H1 (cell line): ENCODE measurements at regions not wholly inside any gene's neighbourhood (a gene's known extent, or its start where the extent isn't known, plus 50 kb on each side); places are given as distances from the start of the nearest gene placed in this dataset.

Source experiments
- CTCF ChIA-PET: fragments of 300-600 bp; sonication (Branson Sonifier 250); formaldehyde crosslinking; loops from one replicate; lab custom pipeline; 2021; ENCODE audit not compliant: partially characterized antibody; lab: Charles Lee
- POLR2A ChIA-PET: fragments of 300-600 bp; sonication (Branson Sonifier 250); formaldehyde crosslinking; loops from one replicate; lab custom pipeline; 2021; ENCODE audit warnings: inconsistent platforms; ENCODE audit not compliant: partially characterized antibody; lab: Charles Lee
- DNase-seq, 2 experiments: peaks; one replicate each; pipeline versions ENCODE4 v3.0.0 to v3.0.0-alpha.2; 2010 to 2022; ENCODE audit warnings: low spot score in 2 of 2, low read depth in 1 of 2, mixed read lengths in 1 of 2
- FAIRE-seq: peaks from 2 replicates; lab custom pipeline; 2011; peaks lifted over from hg19 to GRCh38; lab: Jason Lieb, UNC
- H2AFZ ChIP-seq: 2 replicates; pipeline ENCODE4 v1.8.1; 2012; ENCODE audit warnings: low read length, inconsistent platforms
- H2AK5ac ChIP-seq: 2 replicates; pipeline ENCODE4 v1.6.1; 2013; ENCODE audit warnings: low read depth, low read length
- H2BK120ac ChIP-seq: replicated peaks from 2 replicates; pipeline ENCODE3; 2013; ENCODE audit warnings: low read depth, low read length, inconsistent platforms
- H2BK12ac ChIP-seq: 2 replicates; pipeline ENCODE4 v1.6.1; 2013; ENCODE audit warnings: low read depth, low read length
- H2BK15ac ChIP-seq: 2 replicates; pipeline ENCODE4 v1.6.1; 2013; ENCODE audit warnings: low read length
- H2BK20ac ChIP-seq: 2 replicates; pipeline ENCODE4 v1.6.1; 2013; ENCODE audit warnings: low read length
- H2BK5ac ChIP-seq: 2 replicates; pipeline ENCODE4 v1.6.1; 2013; ENCODE audit warnings: low read depth, low read length
- H3K14ac ChIP-seq: 2 replicates; pipeline ENCODE4 v1.6.1; 2013; ENCODE audit warnings: inconsistent platforms; ENCODE audit not compliant: insufficient read length
- H3K18ac ChIP-seq: 2 replicates; pipeline ENCODE4 v1.6.1; 2013; ENCODE audit warnings: low read length; ENCODE audit errors: extremely low read depth
- H3K23ac ChIP-seq: 2 replicates; pipeline ENCODE4 v1.6.1; 2013; ENCODE audit warnings: inconsistent platforms; ENCODE audit not compliant: insufficient read length
- H3K23me2 ChIP-seq: 2 replicates; pipeline ENCODE4 v1.6.1; 2013; ENCODE audit warnings: low read depth, low read length
- H3K27ac ChIP-seq: 2 replicates; pipeline ENCODE4 v1.6.1; 2011; ENCODE audit warnings: low read depth, low read length, inconsistent platforms
- H3K27me3 ChIP-seq, 4 experiments: replicated peaks in 1 of 4; 1 replicate in 1 of 4; 2 replicates in 3 of 4; pipeline versions ENCODE4 v1.6.1 to v1.8.1; 2011 to 2013; ENCODE audit warnings: low read length in 3 of 4, mild to moderate bottlenecking in 3 of 4, inconsistent platforms in 2 of 4, mixed read lengths in 2 of 4, moderate library complexity in 1 of 4; ENCODE audit not compliant: control insufficient read depth in 3 of 4, insufficient read depth in 3 of 4; ENCODE audit errors: extremely low read depth in 1 of 4
- H3K36me3 ChIP-seq, 4 experiments: 2 replicates each; pipeline versions ENCODE4 v1.6.1 to v1.8.1; 2011 to 2013; ENCODE audit warnings: mild to moderate bottlenecking in 4 of 4, low read length in 3 of 4, moderate library complexity in 2 of 4, control low read depth in 1 of 4, inconsistent platforms in 1 of 4; ENCODE audit not compliant: insufficient read depth in 4 of 4, control insufficient read depth in 2 of 4
- H3K4ac ChIP-seq: replicated peaks from 2 replicates; pipeline ENCODE3; 2013; ENCODE audit warnings: low read length, low read depth, mixed read lengths, inconsistent platforms; ENCODE audit not compliant: insufficient read length
- H3K4me1 ChIP-seq, 4 experiments: replicated peaks in 1 of 4; 1 replicate in 1 of 4; 2 replicates in 3 of 4; pipeline versions ENCODE4 v1.6.1 to v1.8.1; 2011 to 2013; ENCODE audit warnings: low read length in 3 of 4, inconsistent platforms in 2 of 4, mixed read lengths in 1 of 4; ENCODE audit not compliant: insufficient read depth in 4 of 4, control insufficient read depth in 3 of 4
- H3K4me2 ChIP-seq, 2 experiments: 2 replicates each; pipeline versions ENCODE4 v1.6.1 to v1.8.1; 2011 to 2013; ENCODE audit warnings: low read depth in 2 of 2, low read length in 2 of 2, control low read depth in 1 of 2, inconsistent platforms in 1 of 2, mild to moderate bottlenecking in 1 of 2; ENCODE audit not compliant: insufficient read depth in 1 of 2
- H3K4me3 ChIP-seq, 4 experiments: fragments of 200-600, 300-600 bp in 1 of 4; sonication (generic), shearing (Covaris generic), sonication (Bioruptor Twin) in 1 of 4; 2 replicates each; pipeline versions ENCODE4 v1.5.1 to v1.8.1; 2011 to 2016; ENCODE audit warnings: low read length in 4 of 4, low read depth in 3 of 4, control low read depth in 2 of 4, inconsistent platforms in 2 of 4, mild to moderate bottlenecking in 2 of 4, mixed read lengths in 1 of 4, moderate library complexity in 1 of 4; ENCODE audit not compliant: insufficient read depth in 2 of 4; ENCODE audit errors: extremely low read depth in 1 of 4
- H3K56ac ChIP-seq: replicated peaks from 2 replicates; pipeline ENCODE3; 2013; ENCODE audit warnings: low read depth, mild to moderate bottlenecking, mixed read lengths, low read length, inconsistent platforms; ENCODE audit not compliant: insufficient read length
- H3K79me1 ChIP-seq: 2 replicates; pipeline ENCODE4 v1.6.1; 2013; ENCODE audit warnings: low read depth, low read length, control low read depth
- H3K79me2 ChIP-seq, 2 experiments: 2 replicates each; pipeline versions ENCODE4 v1.6.1 to v1.8.1; 2012 to 2013; ENCODE audit warnings: low read length in 2 of 2, mild to moderate bottlenecking in 2 of 2, inconsistent platforms in 1 of 2; ENCODE audit not compliant: insufficient read depth in 2 of 2, control insufficient read depth in 1 of 2
- H3K9ac ChIP-seq, 4 experiments: replicated peaks in 1 of 4; 1 replicate in 1 of 4; 2 replicates in 3 of 4; pipeline versions ENCODE4 v1.6.1 to v1.8.1; 2011 to 2013; ENCODE audit warnings: low read depth in 3 of 4, low read length in 3 of 4, control low read depth in 2 of 4, mild to moderate bottlenecking in 2 of 4, moderate library complexity in 2 of 4, inconsistent platforms in 1 of 4; ENCODE audit errors: extremely low read depth in 1 of 4
- H3K9me3 ChIP-seq, 2 experiments: 2 replicates each; pipeline versions ENCODE4 v1.6.1 to v1.8.1; 2012 to 2013; ENCODE audit warnings: mild to moderate bottlenecking in 2 of 2, moderate library complexity in 2 of 2, control low read depth in 1 of 2, inconsistent platforms in 1 of 2, low read depth in 1 of 2, low read length in 1 of 2, mixed read lengths in 1 of 2; ENCODE audit not compliant: insufficient read depth in 2 of 2
- H4K20me1 ChIP-seq, 2 experiments: replicated peaks in 1 of 2; 2 replicates each; pipeline versions ENCODE3 to v1.8.1; 2011 to 2013; ENCODE audit warnings: inconsistent platforms in 2 of 2, low read length in 2 of 2, mild to moderate bottlenecking in 1 of 2; ENCODE audit not compliant: insufficient read depth in 2 of 2, control insufficient read depth in 1 of 2
- H4K5ac ChIP-seq: 2 replicates; pipeline ENCODE4 v1.6.1; 2013; ENCODE audit warnings: low read length, low read depth, mixed read lengths, inconsistent platforms; ENCODE audit not compliant: insufficient read length
- H4K8ac ChIP-seq: 2 replicates; pipeline ENCODE4 v1.8.0; 2013; ENCODE audit warnings: mild to moderate bottlenecking, moderate library complexity, low read length, inconsistent platforms; ENCODE audit not compliant: insufficient read depth; ENCODE audit errors: extremely low read depth
- H4K91ac ChIP-seq: replicated peaks from 2 replicates; pipeline ENCODE3; 2013; ENCODE audit warnings: low read length, mixed read lengths, inconsistent platforms; ENCODE audit not compliant: insufficient read length
- CHD1 ChIP-seq: IDR thresholded peaks from 2 replicates; pipeline ENCODE4 v1.6.1; 2012; ENCODE audit warnings: low read depth, low read length, improper control_type of control experiment
- CHD2 ChIP-seq: IDR thresholded peaks from 2 replicates; pipeline ENCODE4 v1.6.1; 2012; ENCODE audit warnings: low read length, improper control_type of control experiment
- CREB1 ChIP-seq: IDR thresholded peaks from 2 replicates; pipeline ENCODE4 v1.6.1; 2012; ENCODE audit warnings: inconsistent platforms
- EP300 ChIP-seq, 2 experiments: IDR thresholded peaks; 1 replicate in 1 of 2; 2 replicates in 1 of 2; pipeline ENCODE4 v1.6.1; 2011 to 2012; ENCODE audit warnings: low read depth in 2 of 2, low read length in 2 of 2, mild to moderate bottlenecking in 2 of 2, borderline replicate concordance in 1 of 2, inconsistent platforms in 1 of 2, moderate library complexity in 1 of 2
- KDM4A ChIP-seq: IDR thresholded peaks from one replicate; pipeline ENCODE4 v1.7.1; 2012; ENCODE audit warnings: low read depth, mild to moderate bottlenecking, moderate library complexity, low read length, inconsistent platforms; ENCODE audit not compliant: severe bottlenecking
- RNF2 ChIP-seq: fragments of 200-900, 300-1000 bp; sonication (generic); IDR thresholded peaks from 2 replicates; pipeline ENCODE4 v1.7.1; 2016; ENCODE audit warnings: borderline replicate concordance, low read depth, mild to moderate bottlenecking, antibody characterized with exemption, low read length; ENCODE audit not compliant: poor library complexity, severe bottlenecking; ENCODE audit errors: missing control alignments
- SP1 ChIP-seq: IDR thresholded peaks from 2 replicates; pipeline ENCODE4 v1.6.1; 2011; ENCODE audit warnings: low read depth, low read length
- SP4 ChIP-seq: IDR thresholded peaks from 2 replicates; pipeline ENCODE4 v1.6.1; 2012; ENCODE audit warnings: low read length, inconsistent platforms
- SUZ12 ChIP-seq: fragments of 200-600 bp; sonication (generic); IDR thresholded peaks from 2 replicates; pipeline ENCODE4 v1.6.1; 2012; ENCODE audit warnings: mild to moderate bottlenecking, inconsistent platforms, low read length, moderate library complexity, mixed read lengths
- YY1 ChIP-seq: IDR thresholded peaks from 2 replicates; pipeline ENCODE4 v1.6.1; 2011; ENCODE audit warnings: low read depth, mild to moderate bottlenecking, low read length
- WGBS, 2 experiments: shearing (Covaris generic) in 1 of 2; methylation state at CpG; one replicate each; pipeline versions ENCODE4 v1.1.6 to v1.1.7; 2013 to 2015; ENCODE audit warnings: low lambda C conversion rate in 2 of 2, mixed read lengths in 2 of 2, inconsistent platforms in 1 of 2, low coverage in 1 of 2, missing lambda C conversion rate in 1 of 2; ENCODE audit not compliant: insufficient replicate concordance in 2 of 2, insufficient coverage in 1 of 2, insufficient read length in 1 of 2; ENCODE audit errors: extremely low coverage in 1 of 2, missing lambda C conversion rate in 1 of 2; 5-methylcytosine and 5-hydroxymethylcytosine counted together
- TF ChIP-seq, protein P1 (sequence below): IDR thresholded peaks from 2 replicates; pipeline ENCODE4 v1.6.1; 2012; ENCODE audit warnings: inconsistent platforms
- TF ChIP-seq, protein P2 (sequence below): IDR thresholded peaks from 2 replicates; pipeline ENCODE4 v1.6.1; 2012; ENCODE audit warnings: low read length, inconsistent platforms

DNA sequence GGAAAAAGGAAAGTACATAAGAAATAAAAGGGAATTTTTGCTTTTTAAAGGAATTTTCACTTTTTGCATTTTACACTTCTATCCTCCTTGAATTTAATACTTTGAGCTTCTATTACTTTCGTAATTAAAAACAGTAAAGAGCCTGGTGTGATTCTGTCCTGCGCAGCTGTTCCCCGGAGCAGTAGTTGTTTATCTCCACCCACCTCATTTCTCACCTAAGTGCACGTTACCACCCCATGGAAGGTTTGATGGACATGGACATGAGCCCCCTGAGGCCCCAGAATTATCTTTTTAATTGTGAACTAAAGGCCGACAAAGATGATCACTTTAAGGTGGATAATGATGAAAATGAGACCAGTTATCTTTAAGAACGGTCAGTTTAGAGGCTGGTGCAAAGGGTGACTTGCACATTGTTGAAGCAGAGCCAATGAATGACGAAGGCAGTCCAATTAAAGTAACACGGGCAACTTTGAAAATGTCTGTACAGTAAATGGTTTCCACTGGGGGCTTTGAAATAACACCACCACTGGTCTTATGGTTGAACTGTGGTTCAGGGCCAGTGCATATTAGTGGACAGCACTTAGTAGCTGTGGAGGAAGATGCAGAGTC, 52.1 kb upstream of the TEX13D start:
- H4K20me1 ChIP-seq = no peaks in the 10 kb centered on the region
- no peak overlapping the region for H3K4me2 ChIP-seq
- no peak overlapping the region for H2BK12ac ChIP-seq
- no peak overlapping the region for H2AFZ ChIP-seq
- no peak overlapping the region for H2BK15ac ChIP-seq
- H4K5ac ChIP-seq = no peak overlapping the region
- no peak overlapping the region for H3K56ac ChIP-seq
- no peaks in the 10 kb centered on the region for H3K4me1 ChIP-seq
- no peak overlapping the region for H3K27ac ChIP-seq
- H2BK120ac ChIP-seq = no peak overlapping the region
- no peak overlapping the region for H3K4me3 ChIP-seq
- DNase-seq (no peak), FAIRE-seq (no peak)
- no peak overlapping the region for H2AK5ac ChIP-seq
- no peaks in the 10 kb centered on the region for H3K23me2 ChIP-seq
- no peak overlapping the region for H3K9ac ChIP-seq
- no peaks in the 10 kb centered on the region for H3K79me1 ChIP-seq
- H3K27me3 ChIP-seq = no peaks in the 10 kb centered on the region
- no peak overlapping the region for H3K4ac ChIP-seq
- 93% methylated on average over 8 of the region's 8 CpGs; no CpG with 5 or more reads in 1 of the 2 experiments for whole genome bisulfite sequencing, 2 experiments
- ChIA-PET POLR2A (no interaction called here), CTCF (no interaction called here)
- H3K79me2 ChIP-seq = no peaks in the 10 kb centered on the region
- H3K18ac ChIP-seq = no peak overlapping the region
- H4K8ac ChIP-seq = no peak overlapping the region
- H2BK20ac ChIP-seq = no peak overlapping the region
- no peak overlapping the region for H2BK5ac ChIP-seq
- no peak overlapping the region for H3K23ac ChIP-seq
- no peak overlapping the region for H3K14ac ChIP-seq
- no peak overlapping the region for H4K91ac ChIP-seq
- no peaks in the 10 kb centered on the region for H3K9me3 ChIP-seq
- H3K36me3 ChIP-seq = no peaks in the 10 kb centered on the region
- TF ChIP-seq KDM4A = no peak
- TF ChIP-seq CHD2 = no peak
- TF ChIP-seq CREB1 = no peak
- TF ChIP-seq, protein P1, sequence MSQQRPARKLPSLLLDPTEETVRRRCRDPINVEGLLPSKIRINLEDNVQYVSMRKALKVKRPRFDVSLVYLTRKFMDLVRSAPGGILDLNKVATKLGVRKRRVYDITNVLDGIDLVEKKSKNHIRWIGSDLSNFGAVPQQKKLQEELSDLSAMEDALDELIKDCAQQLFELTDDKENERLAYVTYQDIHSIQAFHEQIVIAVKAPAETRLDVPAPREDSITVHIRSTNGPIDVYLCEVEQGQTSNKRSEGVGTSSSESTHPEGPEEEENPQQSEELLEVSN = no peak
- TF ChIP-seq SP1 = no peak
- no peak for TF ChIP-seq CHD1
- no peak for TF ChIP-seq EP300 (IDR thresholded peaks at IDR 0.05; ENCODE audit: borderline replicate concordance in 1 of 2, low read depth in 2 of 2, low read length in 2 of 2)
- TF ChIP-seq RNF2 = no peak
- TF ChIP-seq SP4 = no peak
- no peak for TF ChIP-seq YY1
- TF ChIP-seq, protein P2, sequence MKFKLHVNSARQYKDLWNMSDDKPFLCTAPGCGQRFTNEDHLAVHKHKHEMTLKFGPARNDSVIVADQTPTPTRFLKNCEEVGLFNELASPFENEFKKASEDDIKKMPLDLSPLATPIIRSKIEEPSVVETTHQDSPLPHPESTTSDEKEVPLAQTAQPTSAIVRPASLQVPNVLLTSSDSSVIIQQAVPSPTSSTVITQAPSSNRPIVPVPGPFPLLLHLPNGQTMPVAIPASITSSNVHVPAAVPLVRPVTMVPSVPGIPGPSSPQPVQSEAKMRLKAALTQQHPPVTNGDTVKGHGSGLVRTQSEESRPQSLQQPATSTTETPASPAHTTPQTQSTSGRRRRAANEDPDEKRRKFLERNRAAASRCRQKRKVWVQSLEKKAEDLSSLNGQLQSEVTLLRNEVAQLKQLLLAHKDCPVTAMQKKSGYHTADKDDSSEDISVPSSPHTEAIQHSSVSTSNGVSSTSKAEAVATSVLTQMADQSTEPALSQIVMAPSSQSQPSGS = no peak
- TF ChIP-seq SUZ12 = no peak
